CD14-positive monocyte (primary cell): ENCODE measurements at regions not wholly inside any gene's neighbourhood (a gene's known extent, or its start where the extent isn't known, plus 50 kb on each side); places are given as distances from the start of the nearest gene placed in this dataset.

Experiments used
- DNase-seq, 3 donors: peaks; one replicate each; pipeline ENCODE4 v3.0.0-alpha.2; 2011 to 2022
- H2AFZ ChIP-seq: 2 replicates; pipeline ENCODE4 v1.6.0; 2012; ENCODE audit warnings: mild to moderate bottlenecking, low read depth, low read length, inconsistent platforms; ENCODE audit not compliant: insufficient read depth, poor library complexity, severe bottlenecking
- H3K27ac ChIP-seq, 2 donors: 1 replicate in 1 of 2; 2 replicates in 1 of 2; pipeline ENCODE4 v1.5.1; 2012 to 2013; ENCODE audit warnings: low read length in 2 of 2, control low read depth in 1 of 2, inconsistent platforms in 1 of 2, low read depth in 1 of 2, mild to moderate bottlenecking in 1 of 2
- H3K27me3 ChIP-seq, 2 donors: one replicate each; pipeline versions ENCODE4 v1.6.0 to v1.6.1; 2011 to 2013; ENCODE audit warnings: low read length in 2 of 2; ENCODE audit not compliant: control insufficient read depth in 2 of 2, insufficient read depth in 2 of 2
- H3K36me3 ChIP-seq, 2 donors: replicated peaks in 1 of 2; 1 replicate in 1 of 2; 2 replicates in 1 of 2; pipeline versions ENCODE4 v1.5.1 to v1.6.1; 2012 to 2013; ENCODE audit warnings: low read length in 2 of 2, control low read depth in 1 of 2, inconsistent platforms in 1 of 2, mild to moderate bottlenecking in 1 of 2; ENCODE audit not compliant: insufficient read depth in 2 of 2, control insufficient read depth in 1 of 2
- H3K4me1 ChIP-seq, 2 donors: 1 replicate in 1 of 2; 2 replicates in 1 of 2; pipeline versions ENCODE4 v1.5.1 to v1.6.1; 2012 to 2013; ENCODE audit warnings: low read length in 2 of 2, control low read depth in 1 of 2, inconsistent platforms in 1 of 2, mild to moderate bottlenecking in 1 of 2, moderate library complexity in 1 of 2; ENCODE audit not compliant: insufficient read depth in 2 of 2, control insufficient read depth in 1 of 2
- H3K4me2 ChIP-seq: replicated peaks from 2 replicates; pipeline ENCODE3; 2012; ENCODE audit warnings: low read length, moderate library complexity, mild to moderate bottlenecking; ENCODE audit not compliant: poor library complexity, severe bottlenecking; ENCODE audit errors: extremely low read depth
- H3K4me3 ChIP-seq, 3 experiments: fragments of 200-600 bp in 1 of 3; sonication (generic) in 1 of 3; replicated peaks in 1 of 3; 1 replicate in 2 of 3; 2 replicates in 1 of 3; pipeline ENCODE4 v1.5.1; 2011 to 2013; ENCODE audit warnings: low read length in 3 of 3, mild to moderate bottlenecking in 3 of 3, control low read depth in 2 of 3, low read depth in 2 of 3, inconsistent platforms in 1 of 3, moderate library complexity in 1 of 3
- H3K79me2 ChIP-seq: 2 replicates; pipeline ENCODE4 v1.6.0; 2012; ENCODE audit warnings: mild to moderate bottlenecking, control low read depth, inconsistent platforms, low read length, moderate library complexity; ENCODE audit not compliant: insufficient read depth
- H3K9ac ChIP-seq: 2 replicates; pipeline ENCODE4 v1.6.0; 2017; ENCODE audit warnings: low read length, mild to moderate bottlenecking; ENCODE audit not compliant: insufficient read depth, poor library complexity, severe bottlenecking
- H3K9me3 ChIP-seq, 2 donors: replicated peaks in 1 of 2; 1 replicate in 1 of 2; 2 replicates in 1 of 2; pipeline versions ENCODE4 v1.5.1 to v1.6.1; 2012 to 2013; ENCODE audit warnings: low read length in 2 of 2, control low read depth in 1 of 2; ENCODE audit not compliant: control insufficient read depth in 1 of 2, insufficient read depth in 1 of 2
- H4K20me1 ChIP-seq: 2 replicates; pipeline ENCODE4 v1.6.0; 2012; ENCODE audit warnings: mild to moderate bottlenecking, low read length, control low read depth, moderate library complexity; ENCODE audit not compliant: insufficient read depth
- H3K27ac Mint-ChIP-seq, 7 donors: one replicate each; pipeline ENCODE4 v1.8.0; 2020; ENCODE audit warnings: mild to moderate bottlenecking in 7 of 7, mixed read lengths in 7 of 7, moderate library complexity in 6 of 7, inconsistent platforms in 2 of 7
- H3K27me3 Mint-ChIP-seq, 3 donors: one replicate each; pipeline ENCODE4 v1.8.0; 2021 to 2022; ENCODE audit warnings: low read depth in 3 of 3, mild to moderate bottlenecking in 3 of 3, mixed read lengths in 3 of 3, moderate library complexity in 3 of 3, inconsistent platforms in 1 of 3
- H3K36me3 Mint-ChIP-seq, 2 donors: one replicate each; pipeline ENCODE4 v1.8.0; 2020; ENCODE audit warnings: mixed read lengths in 2 of 2, inconsistent platforms in 1 of 2, mild to moderate bottlenecking in 1 of 2
- H3K4me1 Mint-ChIP-seq: one replicate; pipeline ENCODE4 v1.8.0; 2020; ENCODE audit warnings: mild to moderate bottlenecking, mixed read lengths
- H3K4me3 Mint-ChIP-seq, 2 donors: one replicate each; pipeline ENCODE4 v1.8.0; 2020; ENCODE audit warnings: mild to moderate bottlenecking in 2 of 2, mixed read lengths in 2 of 2, moderate library complexity in 1 of 2
- H3K9me3 Mint-ChIP-seq, 7 donors: one replicate each; pipeline ENCODE4 v1.8.0; 2020 to 2022; ENCODE audit warnings: mixed read lengths in 7 of 7, mild to moderate bottlenecking in 6 of 7, moderate library complexity in 6 of 7, inconsistent platforms in 2 of 7
- CTCF ChIP-seq: fragments of 200-600 bp; IDR thresholded peaks from one replicate; pipeline ENCODE4 v1.8.0; 2022; ENCODE audit warnings: antibody characterized with exemption, mild to moderate bottlenecking
- WGBS: methylation state at CpG from one replicate; pipeline ENCODE4 v1.1.5; 2013; ENCODE audit warnings: missing lambda C conversion rate; ENCODE audit not compliant: insufficient coverage; 5-methylcytosine and 5-hydroxymethylcytosine counted together
- intact Hi-C, 2 donors: fragments of 100-400 bp; cut with micrococcal nuclease; formaldehyde crosslinking; loops; one replicate each; pipeline versions ENCODE4 v1.15.0 to v1.15.1; 2023

- Mint-ChIP-seq H3K4me3 (no peak overlapping the region), H3K9me3 (peaks cover 0 to 6% (median 0%) of the 10 kb centered on the region in 7 donors), H3K4me1 (no peaks in the 10 kb centered on the region), H3K27ac (no peak overlapping the region), H3K27me3 (peaks cover 0 to 2% (median 0%) of the 10 kb centered on the region in 3 donors), H3K36me3 (no peaks in the 10 kb centered on the region)
- H3K9ac ChIP-seq, result no peak overlapping the region
- no peak for DNase-seq
- no peak overlapping the region for H3K27ac ChIP-seq
- H3K4me2 ChIP-seq, result no peak overlapping the region
- no peaks in the 10 kb centered on the region for H3K36me3 ChIP-seq
- no peak overlapping the region for H2AFZ ChIP-seq
- intact Hi-C loops, result no loop called here
- no peaks in the 10 kb centered on the region for H3K79me2 ChIP-seq
- WGBS, result no CpG with 5 or more reads among the region's 2 CpGs
- H3K27me3 ChIP-seq, result no peaks in the 10 kb centered on the region
- H4K20me1 ChIP-seq, result no peaks in the 10 kb centered on the region
- TF ChIP-seq CTCF, result no peak
- no peak overlapping the region for H3K4me3 ChIP-seq
- peaks cover 0 to 5% of the 10 kb centered on the region in 2 donors for H3K9me3 ChIP-seq
- H3K4me1 ChIP-seq, result no peaks in the 10 kb centered on the region
Measured at GRCh38 chr7:52150952-52151351, 834.3 kb upstream of the COBL start.

GRCh38 chr7:52146871-52147634 lies 830.4 kb upstream of the COBL start:
- no peak for DNase-seq
- Histone ChIP-seq H3K79me2 (no peaks in the 10 kb centered on the region), H3K4me1 (no peaks in the 10 kb centered on the region), H4K20me1 (no peaks in the 10 kb centered on the region), H3K36me3 (no peaks in the 10 kb centered on the region), H2AFZ (no peak overlapping the region), H3K4me2 (no peak overlapping the region), H3K4me3 (no peak overlapping the region), H3K9me3 (peaks cover 1 to 3% of the 10 kb centered on the region in 2 donors), H3K27ac (no peak overlapping the region), H3K27me3 (no peaks in the 10 kb centered on the region), H3K9ac (no peak overlapping the region)
- no CpG with 5 or more reads among the region's 6 CpGs for WGBS
- TF ChIP-seq CTCF, result no peak
- Mint-ChIP-seq H3K27me3 (peaks cover 0 to 2% (median 0%) of the 10 kb centered on the region in 3 donors), H3K9me3 (peaks cover 0 to 6% (median 2%) of the 10 kb centered on the region in 7 donors), H3K27ac (no peak overlapping the region), H3K36me3 (no peaks in the 10 kb centered on the region), H3K4me1 (no peaks in the 10 kb centered on the region), H3K4me3 (no peak overlapping the region)
- intact Hi-C loops, result no loop called here
